MM.1S (cell line): ENCODE measurements at regions not wholly inside any gene's neighbourhood (a gene's known extent, or its start where the extent isn't known, plus 50 kb on each side); places are given as distances from the start of the nearest gene placed in this dataset.

ENCODE experiments used
- CTCF ChIP-seq: fragments of 300-600 bp; sonication (generic); IDR thresholded peaks from 2 replicates; pipeline ENCODE4 v1.5.1; 2016; ENCODE audit warnings: antibody characterized with exemption, low read length, mixed read lengths
- EZH2phosphoT487 ChIP-seq: fragments of 300-600 bp; sonication (generic); IDR thresholded peaks from 2 replicates; pipeline ENCODE4 v1.6.1; 2018; ENCODE audit warnings: antibody characterized with exemption, low read length

GRCh38 chr2:145626301-145626700, 1106.4 kb upstream of the ZEB2 start:
- TF ChIP-seq CTCF (no peak), EZH2phosphoT487 (no peak)
